ENCODE measurements at regions not wholly inside any gene's neighbourhood (a gene's known extent, or its start where the extent isn't known, plus 50 kb on each side); places are given as distances from the start of the nearest gene placed in this dataset.
"Not testable (repeated sequence)": the region's sequence is repeated elsewhere in the genome, so short reads cannot be mapped to it uniquely, and the experiment has no call there.

DNA sequence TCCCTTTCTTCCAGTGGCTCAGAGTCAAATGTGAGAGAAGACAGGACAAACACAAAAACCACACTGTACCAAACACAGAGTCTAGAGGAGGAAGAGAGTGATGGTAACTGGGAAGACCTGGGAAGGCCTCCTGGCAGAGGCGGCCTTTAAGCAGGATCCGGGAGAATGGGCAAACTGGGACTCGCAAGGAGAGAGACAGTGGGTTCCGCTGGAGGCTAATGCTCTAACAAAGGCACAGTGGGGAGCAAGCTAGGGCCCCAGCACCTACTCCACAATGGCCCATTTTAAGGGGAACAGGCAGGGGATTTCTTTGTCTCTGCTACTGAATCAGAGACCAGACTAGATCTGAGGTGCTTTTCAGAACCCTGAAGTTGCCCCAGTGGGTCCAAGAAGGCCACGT, 81.4 kb upstream of the HES1 start:
- DNase-seq (ENCODE audit: low spot score): no peak
- ATAC-seq: no peak

DNA sequence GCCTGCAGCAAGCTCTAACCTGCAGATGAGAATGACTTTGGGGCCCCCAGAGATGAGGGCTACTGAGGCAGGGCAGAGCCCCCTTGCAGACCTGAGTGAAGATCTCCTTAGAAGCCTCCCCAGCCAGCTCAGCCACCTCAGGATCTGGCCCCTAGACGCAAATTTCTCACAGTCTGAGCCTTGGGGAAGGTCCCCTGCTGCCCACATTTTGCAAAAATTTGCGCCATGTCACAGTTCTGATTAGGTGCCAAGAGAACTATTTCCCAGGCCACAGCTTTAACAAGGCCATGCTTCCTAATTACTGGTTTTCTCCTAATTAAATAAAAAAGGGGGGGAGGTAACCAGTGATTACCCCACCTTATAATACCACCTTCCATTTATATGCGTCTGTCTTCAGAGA, 81.0 kb upstream of the HES1 start:
- ATAC-seq: no peak
- no peak for DNase-seq (ENCODE audit: low spot score)

DNA sequence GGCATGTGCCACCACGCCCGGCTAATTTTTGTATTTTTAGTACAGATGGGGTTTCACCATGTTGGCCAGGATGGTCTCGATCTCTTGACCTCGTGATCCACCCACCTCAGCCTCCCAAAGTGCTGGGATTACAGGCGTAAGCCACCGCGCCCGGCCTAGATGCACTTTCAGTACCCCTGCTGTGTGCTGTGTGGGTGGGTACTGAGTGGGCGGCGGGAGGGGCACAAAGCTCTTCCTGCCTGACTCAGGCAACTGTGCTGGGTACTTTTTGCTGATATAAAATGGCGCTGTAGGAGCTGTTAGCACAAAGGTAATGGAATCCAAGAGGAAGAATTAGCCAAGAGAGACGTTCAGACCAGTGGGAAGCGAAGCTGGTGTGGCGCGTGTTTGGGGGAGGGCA, 79.6 kb upstream of the HES1 start:
- not testable (repeated sequence) for ATAC-seq
- peak; percentile 32 for DNase-seq (ENCODE audit: low spot score)

DNA sequence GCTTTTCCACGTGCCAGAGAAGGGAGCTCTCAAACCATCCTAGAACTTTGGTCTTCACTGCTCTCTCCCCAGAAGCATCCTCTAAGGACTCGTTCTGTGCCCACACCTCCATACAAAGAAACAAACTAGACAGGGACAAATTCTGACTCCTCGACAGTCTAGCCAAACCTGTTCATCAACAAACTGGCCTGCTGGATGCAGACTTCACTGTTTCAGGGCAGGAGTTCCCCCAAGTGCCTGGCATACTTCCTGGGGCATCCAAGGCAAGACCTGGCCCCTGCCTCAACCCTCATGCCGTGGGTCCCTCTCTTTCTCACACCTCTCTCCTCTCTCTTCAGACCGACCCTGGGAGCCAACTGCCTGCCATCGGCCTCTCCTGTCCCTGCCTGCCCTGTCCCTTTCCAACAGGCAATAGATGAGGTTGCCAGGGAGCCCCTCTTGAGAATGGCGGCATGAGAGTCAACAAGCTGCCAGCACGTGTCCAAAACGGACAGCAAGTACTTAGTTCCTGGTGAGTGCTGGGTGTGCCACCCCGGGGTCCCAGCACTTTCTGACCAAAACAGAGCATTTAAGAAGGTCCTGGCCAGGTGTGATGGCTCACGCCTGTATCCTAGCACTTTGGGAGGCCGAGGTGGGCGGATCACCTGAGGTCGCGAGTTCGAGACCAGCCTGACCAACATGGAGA, 79.1 kb upstream of the HES1 start:
- ATAC-seq: no peak
- DNase-seq (ENCODE audit: low spot score): no peak

DNA sequence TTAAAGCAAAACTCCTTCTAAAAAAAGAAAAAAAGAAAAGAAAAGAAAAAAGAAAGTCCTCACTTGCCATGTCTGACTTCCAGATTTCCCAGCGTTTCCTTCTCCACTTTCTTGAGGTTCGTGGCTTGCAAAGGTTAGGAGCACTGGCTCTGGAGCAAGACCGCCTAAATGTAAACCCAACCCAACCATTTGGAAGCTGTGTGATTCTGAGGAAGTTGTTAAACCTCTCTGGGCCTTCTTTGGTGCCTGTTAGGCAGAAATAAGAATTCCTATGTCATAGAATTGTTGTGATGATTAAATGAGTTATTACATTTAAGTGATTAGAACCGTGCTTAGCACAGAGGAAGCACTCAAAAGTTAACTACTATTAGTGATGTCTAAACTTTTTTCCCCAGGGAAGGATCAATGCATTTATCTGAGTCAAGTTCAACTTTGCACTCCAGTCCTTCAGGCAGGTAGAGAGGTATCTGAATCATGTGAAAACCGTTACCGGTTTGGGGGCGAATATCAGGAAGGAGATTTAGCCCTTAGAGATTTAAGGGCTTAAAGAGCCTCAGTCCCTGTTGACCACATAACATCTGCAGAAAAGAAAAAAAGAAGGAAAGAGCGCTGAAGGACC, 78.3 kb upstream of the HES1 start:
- ATAC-seq: peak; percentile 62
- DNase-seq (ENCODE audit: low spot score): no peak

DNA sequence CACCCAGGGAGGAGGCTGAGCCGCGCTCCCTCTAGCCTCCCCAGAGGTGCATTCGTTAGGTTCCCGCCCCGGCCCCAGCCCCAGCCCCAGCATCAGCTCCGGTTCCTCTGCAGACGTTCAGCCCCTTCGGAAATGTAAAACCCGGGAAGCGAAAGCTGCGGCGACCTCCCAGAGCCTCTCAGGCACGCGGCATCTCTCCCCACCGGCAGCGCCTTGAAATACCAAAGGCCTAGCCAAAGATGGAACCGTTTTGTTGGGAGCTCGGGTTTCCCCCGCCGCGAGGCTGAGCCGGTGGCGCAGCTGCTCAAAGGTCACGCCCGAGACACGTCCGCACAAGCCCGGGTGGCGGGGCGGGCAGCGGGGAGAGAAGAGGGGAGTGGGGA, 77.8 kb upstream of the HES1 start:
- ATAC-seq (peak; percentile 93), DNase-seq (ENCODE audit: low spot score) (peak; percentile 79)

DNA sequence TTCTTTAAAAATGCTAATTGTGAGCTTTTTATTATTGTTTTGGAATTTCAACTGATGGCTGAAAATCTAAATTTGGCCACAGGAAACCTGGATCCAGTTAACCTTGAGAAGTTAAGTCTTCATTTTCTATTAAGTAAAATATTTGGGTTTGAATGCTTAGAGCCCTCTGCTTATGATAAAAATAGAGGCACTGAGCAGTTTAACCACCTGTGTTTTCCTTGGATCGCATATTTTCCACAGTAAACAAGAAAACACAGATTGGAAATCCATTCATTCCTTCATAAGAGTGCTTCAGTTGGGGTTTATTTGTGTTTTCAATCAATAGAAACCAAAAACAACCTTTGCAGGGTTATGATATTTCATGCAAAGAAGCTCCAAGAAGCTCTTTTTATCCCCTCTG, 77.2 kb upstream of the HES1 start:
- ATAC-seq: no peak
- DNase-seq (ENCODE audit: low spot score): no peak

DNA sequence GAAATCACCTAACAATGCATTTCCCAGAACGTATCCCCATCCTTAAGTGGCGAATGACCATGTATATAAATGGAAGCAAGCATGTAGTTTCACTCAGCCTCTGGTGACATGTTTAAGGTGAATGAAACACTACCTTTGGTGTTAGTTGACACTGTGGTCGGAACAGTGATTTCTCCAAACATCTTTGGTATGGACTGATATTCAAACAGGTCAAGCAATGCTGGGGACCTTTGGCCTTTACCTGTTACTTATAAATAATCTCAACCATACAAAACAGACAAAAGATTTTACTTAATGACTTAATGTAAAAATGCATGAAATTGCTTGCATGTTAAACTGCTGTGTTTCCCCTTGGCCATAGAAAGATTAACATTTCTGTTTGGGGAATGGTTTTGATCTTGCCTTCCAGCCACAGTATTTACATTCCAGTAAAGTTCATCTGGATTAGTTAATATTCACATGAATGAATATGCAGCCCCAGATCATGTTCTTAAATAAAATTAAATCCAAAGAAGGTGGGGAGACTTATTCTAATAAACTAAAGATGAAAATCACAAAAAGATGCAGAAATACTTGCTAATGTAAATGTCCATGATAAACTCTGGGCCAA, 74.4 kb upstream of the HES1 start:
- ATAC-seq (no peak), DNase-seq (ENCODE audit: low spot score) (no peak)

DNA sequence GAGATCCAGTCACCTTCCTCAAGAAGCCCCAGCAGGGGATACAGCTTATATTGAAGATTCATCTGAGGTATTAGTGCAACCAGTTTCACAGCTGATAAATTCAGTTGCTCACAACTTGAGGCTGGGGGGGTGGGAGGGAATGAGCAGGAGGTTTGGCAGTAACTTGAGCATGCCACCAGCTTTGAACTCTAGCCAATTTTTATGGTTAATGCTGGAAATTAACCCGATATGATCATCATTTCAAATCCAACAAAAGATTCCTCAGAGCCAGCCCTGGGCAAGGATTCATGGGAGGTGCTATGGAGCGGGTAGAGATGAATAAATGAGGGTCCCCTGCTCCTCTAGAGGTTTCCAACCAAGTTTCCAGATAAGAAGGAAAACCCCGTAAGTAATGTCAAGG, 73.1 kb upstream of the HES1 start:
- DNase-seq (ENCODE audit: low spot score) (no peak), ATAC-seq (no peak)

DNA sequence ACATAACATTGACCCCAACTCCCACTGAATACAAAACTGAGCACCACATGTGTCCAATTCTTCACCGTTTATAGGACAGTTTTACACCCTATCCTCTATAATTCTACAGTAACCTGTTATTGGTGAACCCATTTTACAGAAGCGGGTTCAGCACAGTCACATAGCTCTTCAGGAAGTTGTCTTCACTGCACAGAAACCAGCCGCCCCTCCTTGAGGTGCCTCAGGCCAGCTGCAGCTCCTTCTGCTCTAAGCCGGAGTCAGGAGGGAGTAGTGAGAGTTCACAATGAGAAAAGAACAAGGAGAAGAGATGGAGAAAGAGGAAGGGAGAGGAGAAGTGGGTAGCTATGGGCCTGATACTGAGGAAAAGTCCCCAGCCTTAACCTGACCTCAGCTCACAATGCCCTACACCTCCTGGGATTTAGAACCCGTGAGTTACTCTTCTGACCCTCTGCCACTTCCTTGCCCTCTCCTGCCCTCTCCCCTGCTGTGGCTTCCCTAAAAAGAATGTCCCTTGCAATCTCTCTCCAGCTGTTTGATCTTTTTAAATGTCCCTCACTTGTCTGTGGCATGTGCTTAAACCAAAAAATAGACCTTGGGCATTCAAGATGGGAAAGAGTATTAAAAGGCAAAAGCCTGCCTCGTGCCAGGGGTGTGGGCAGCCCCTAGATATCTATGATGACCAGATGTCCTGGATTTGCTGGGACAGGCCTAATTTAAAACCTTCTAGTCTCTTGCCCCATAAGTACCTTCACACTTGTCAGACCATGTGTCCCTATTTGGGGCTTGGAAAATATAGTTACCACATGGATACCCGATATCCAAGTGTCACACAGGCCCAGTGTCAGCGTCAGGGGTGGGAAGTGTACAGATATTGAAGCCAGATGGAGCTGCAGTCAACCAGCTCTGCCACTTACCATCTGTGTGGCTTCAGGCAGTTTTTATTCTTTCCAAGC, 71.3 kb upstream of the HES1 start:
- ATAC-seq: no peak
- peak; percentile 11 for DNase-seq (ENCODE audit: low spot score)

DNA sequence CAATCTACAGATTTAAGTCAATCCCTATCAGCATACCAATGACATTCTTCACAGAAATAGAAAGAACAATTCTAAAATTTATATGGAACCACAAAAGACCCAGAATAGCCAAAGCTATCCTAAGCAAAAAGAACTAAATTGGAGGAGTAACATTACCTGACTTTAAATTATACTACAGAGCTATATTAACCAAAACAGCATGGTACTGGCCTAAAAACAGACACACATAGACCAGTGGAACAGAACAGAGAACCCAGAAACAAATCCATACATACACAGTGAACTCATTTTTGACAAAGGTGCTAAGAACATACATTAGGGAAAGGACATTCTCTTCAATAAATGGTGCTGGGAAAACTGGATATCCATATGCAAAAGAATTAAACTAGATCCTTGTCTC, 68.6 kb upstream of the HES1 start:
- not testable (repeated sequence) for DNase-seq (ENCODE audit: low spot score); ATAC-seq

DNA sequence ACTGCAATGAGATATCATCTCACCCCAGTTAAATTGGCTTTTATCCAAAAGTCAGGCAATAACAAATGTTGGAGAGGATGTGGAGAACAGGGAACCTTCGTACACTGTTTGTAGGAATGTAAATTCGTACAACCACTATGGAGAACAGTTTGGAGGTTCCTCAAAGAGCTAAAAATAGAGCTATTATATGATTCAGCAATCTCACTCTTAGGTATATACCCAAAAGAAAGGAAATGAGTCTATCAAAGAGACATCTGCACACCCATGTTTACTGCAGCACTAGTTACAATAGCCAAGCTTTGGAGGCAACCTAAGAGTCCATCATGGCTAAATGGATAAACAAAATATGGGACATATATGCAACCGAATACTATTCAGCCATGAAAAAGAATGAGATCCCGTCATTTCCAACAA, 68.0 kb upstream of the HES1 start:
- ATAC-seq (no peak), DNase-seq (ENCODE audit: low spot score) (no peak)

DNA sequence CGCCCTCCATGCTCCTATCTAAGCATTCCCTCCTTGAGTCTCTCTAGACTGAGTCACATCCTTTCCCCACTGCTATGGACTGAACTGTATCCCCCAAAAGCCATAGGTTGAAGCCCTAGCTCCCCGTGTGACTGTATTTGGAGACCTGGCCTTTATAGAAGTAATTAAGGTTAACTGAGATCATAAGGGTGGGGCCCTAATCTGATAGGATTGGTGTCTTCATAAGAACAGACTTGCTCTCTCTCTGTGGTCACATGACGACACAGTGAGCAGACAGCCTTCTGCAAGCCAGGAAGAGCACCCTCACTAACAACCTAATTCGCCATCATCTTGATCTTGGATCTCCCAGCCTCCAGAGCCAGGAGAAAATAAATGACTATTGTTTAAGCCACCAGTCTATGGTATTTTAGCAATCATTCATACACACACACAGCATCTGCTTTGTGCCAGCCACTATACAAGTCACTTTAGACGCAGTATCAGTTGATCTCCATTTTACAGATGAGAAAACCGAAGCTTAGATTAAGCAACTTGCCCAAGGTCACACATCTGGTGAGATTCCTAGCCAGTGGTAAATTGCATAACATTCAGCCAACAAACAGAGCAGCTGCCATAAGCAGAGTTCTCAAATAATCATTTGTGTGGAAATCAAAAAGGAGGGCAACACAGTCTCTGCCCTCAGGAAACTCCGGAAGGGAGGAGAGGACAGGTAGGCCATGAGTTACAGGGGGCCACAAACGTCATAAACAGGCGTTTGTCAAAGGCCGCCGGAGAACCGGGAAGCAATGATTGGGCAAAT, 66.3 kb upstream of the HES1 start:
- peak; percentile 74 for DNase-seq (ENCODE audit: low spot score)
- ATAC-seq: peak; percentile 52

DNA sequence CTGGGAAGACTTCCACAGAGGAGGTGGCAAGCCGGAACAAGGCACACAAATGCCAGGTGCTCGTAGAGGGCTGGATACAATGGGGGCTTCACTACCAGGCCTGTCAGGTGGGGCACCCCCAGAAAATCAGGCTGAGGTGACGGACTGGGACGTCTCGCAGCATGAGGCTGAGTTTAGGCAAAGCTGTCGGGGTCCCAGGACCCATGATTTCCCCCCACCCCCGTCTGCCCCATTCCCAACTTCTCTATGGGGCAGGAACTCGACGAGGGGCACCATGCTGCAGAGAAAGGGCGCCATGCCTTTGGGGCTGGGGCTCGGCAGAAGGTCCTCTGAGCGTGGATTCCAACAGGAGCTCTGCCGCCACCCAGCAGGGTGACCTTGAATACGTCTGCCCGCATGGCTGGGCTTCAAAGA, 65.7 kb upstream of the HES1 start:
- ATAC-seq: no peak
- no peak for DNase-seq (ENCODE audit: low spot score)

DNA sequence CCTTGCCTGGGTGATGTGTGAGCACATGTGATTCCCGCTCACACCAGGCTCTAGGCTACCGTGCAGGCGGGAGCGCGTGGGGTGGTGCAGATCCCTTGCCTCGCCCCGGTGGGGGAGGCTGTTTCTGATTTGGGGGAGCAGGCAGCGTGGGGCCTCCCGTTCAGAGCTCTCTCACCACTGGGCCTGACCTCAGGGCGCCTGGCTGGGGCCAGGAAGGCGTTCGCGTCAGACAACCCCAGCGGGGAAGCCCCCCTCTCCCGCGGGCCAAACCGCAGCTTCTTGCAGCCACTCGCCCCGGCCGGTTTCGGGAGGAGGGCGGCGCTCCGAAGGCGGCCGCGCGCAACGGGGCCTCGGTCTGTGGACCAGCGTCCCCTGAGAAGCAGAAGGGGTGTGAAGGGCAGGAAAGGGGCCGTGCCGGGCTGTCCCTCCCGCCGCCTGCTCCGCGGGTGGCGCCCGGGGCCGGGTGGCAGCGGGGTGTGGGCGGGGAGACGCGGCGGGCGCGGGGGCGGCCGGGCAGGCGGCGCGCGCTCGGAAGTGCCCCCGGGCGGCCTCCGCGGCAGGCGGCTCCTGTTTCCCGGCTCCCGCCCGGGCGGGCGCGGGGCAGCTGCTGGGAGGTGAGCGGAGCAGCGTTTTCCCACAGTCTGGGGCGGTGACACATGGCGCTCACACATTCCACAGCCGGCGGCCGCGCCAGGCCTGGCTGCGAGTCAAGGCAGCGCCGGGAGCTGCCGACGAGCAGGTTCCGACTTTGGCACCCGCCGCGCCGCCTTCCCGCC, 65.1 kb upstream of the HES1 start:
- DNase-seq (ENCODE audit: low spot score) (peak; percentile 95), ATAC-seq (peak; percentile 74)

DNA sequence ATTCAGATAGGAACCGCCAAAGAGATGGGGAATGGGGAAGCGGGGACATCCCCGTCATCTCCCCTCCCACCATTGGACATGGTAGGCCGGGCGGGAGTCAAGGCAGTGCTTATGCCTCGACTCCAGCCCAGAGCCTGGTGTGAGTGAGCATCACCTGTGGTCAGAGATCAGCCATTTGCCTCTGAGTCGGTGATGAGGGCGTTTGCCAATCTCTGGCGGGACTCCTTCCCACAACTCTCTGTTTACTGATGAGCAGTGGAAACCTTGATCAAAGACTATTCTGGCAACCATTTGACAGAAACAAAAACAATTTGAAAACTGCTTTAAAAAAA, 63.9 kb upstream of the HES1 start:
- ATAC-seq: peak; percentile 18

DNA sequence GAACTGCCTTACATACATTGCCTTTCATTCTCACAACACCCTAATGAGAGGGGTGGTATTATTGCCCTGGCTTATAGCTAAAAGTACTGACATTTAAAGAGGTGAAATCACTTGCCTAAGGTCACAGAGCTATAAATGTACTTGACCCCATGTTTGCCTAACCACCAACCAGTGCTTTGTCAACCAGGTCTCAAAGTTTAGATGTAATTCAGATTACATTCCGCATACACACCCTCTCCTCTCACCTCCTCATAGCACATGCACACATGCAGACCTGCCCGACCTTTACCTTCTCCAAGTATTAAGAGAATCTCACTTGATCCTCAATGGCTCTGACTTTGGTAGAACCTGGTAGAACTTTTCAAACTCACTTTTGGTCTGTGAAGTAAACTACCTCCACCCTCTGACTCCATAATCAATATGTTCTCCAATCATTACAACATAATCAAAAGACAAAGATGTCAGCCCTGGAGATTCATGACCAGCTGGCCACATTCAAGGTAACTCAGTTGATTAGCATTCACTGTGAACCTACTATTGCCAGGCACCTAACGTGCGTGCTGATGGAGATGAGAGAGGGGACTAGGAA, 63.2 kb upstream of the HES1 start:
- no peak for ATAC-seq

More for the DNA sequence above, 63.9 kb upstream of the HES1 start:
- peak; percentile 71 for DNase-seq (ENCODE audit: low spot score)

DNA sequence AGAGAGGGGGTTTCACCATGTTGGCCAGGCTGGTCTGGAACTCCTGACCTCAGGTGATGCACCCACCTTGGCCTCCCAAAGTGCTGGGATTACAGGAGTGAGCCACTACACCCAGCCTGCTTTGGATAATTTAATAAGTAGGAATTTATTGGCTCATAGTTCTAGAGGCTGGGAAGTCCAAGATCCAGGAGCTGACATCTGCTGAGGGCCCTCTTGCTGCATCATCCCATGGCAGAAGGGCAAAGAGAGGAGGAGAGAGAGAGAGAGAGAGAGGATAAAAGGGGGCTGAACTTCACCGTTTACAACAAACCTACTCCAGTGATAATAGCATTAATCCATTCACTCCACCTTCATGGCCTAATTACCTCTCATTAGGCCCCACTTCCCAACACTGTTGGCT, 62.0 kb upstream of the HES1 start:
- no peak for ATAC-seq

More for the DNA sequence above, 63.2 kb upstream of the HES1 start:
- no peak for DNase-seq (ENCODE audit: low spot score)

DNA sequence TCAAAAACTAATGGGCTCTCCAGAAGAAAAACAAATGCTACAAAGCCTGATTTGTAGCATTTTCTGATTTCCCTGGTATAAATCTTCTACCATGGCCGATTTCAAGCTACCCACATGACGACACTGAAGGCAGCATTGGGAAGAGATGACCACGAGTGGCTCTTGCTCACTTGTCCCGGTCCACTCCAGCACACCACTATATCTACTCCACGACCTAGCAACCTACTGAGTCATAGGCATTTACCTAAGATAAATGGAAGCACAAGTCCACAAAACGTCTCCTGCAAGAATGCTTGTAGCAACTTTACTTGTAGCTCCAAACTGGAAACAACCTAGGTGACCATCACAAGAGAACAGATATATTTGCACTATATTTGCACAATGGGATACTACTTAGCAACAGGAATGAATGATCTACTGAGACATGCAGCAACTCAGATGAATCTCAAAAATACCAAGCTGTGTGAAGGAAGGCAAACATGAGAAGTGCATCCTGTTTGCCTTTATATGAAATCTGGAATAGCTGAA, 60.8 kb upstream of the HES1 start:
- DNase-seq (ENCODE audit: low spot score) (no peak), ATAC-seq (no peak)

More for the DNA sequence above, 62.0 kb upstream of the HES1 start:
- DNase-seq (ENCODE audit: low spot score): peak; percentile 8
